Prostate gland (tissue), 2 donors: ENCODE measurements at regions not wholly inside any gene's neighbourhood (a gene's known extent, or its start where the extent isn't known, plus 50 kb on each side); places are given as distances from the start of the nearest gene placed in this dataset.

Source experiments
- DNase-seq: peaks from one replicate; pipeline ENCODE4 v3.0.0-alpha.2; 2019; ENCODE audit warnings: low spot score
- H3K27ac ChIP-seq, 2 donors: fragments of 200-600 bp; sonication (generic); 2 replicates each; pipeline ENCODE4 v1.5.1; 2017 to 2019
- H3K27me3 ChIP-seq: fragments of 200-600 bp; sonication (generic); replicated peaks from 2 replicates; pipeline ENCODE4 v1.5.1; 2019; ENCODE audit not compliant: insufficient read depth
- H3K36me3 ChIP-seq, 2 donors: fragments of 200-600 bp; sonication (generic); 1 replicate in 1 of 2; 2 replicates in 1 of 2; pipeline versions ENCODE4 v1.5.1 to v1.8.1; 2017 to 2019
- H3K4me1 ChIP-seq: fragments of 200-600 bp; sonication (generic); replicated peaks from 2 replicates; pipeline ENCODE4 v1.5.1; 2019
- H3K4me3 ChIP-seq, 2 donors: fragments of 200-600 bp; sonication (generic); 2 replicates each; pipeline ENCODE4 v1.5.1; 2017 to 2019
- H3K9me3 ChIP-seq: fragments of 200-600 bp; sonication (generic); 2 replicates; pipeline ENCODE4 v1.5.1; 2017
- POLR2A ChIP-seq: fragments of 450-650 bp; IDR thresholded peaks from one replicate; pipeline ENCODE4 v1.6.1; 2016; ENCODE audit warnings: antibody characterized with exemption, mild to moderate bottlenecking
- POLR2AphosphoS5 ChIP-seq: sonication (generic); formaldehyde crosslinking; IDR thresholded peaks from one replicate; pipeline ENCODE4 v1.6.1; 2017; ENCODE audit warnings: antibody characterized with exemption
- WGBS: methylation state at CpG from one replicate; pipeline ENCODE4 v1.1.5; 2018; 5-methylcytosine and 5-hydroxymethylcytosine counted together
- intact Hi-C: fragments of 100-400 bp; cut with DNase I; formaldehyde crosslinking; loops from one replicate; pipeline ENCODE4 v1.14.2; 2022
- TF ChIP-seq, protein P1 (sequence below), 4 experiments: fragments of 200-600 bp in 2 of 4; fragments of 450-650 bp in 2 of 4; sonication (generic) in 2 of 4; IDR thresholded peaks; 1 replicate in 3 of 4; 2 replicates in 1 of 4; pipeline ENCODE4 v1.5.1; 2016 to 2019; ENCODE audit warnings: antibody characterized with exemption in 4 of 4, mild to moderate bottlenecking in 2 of 4, moderate library complexity in 2 of 4

DNA sequence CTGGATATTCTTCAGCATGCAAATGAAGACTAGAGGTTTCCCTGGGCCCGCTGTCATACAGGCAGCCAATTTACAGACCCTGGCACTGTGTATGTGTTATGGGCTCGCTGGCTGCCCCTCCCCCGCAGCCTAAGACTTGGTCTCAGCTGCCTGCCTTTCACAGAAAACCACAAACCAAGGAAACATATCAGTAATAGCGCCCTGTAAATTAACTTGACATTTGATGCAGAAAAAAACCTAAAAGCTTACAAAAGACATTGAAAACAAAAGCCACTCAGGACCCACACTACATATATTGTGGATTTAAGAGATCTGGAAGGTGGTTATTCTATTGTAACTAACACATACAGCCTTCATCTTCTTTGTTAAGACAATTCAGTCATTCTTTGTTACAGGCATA is 287.0 kb upstream of the TMEM161B start:
- Histone ChIP-seq H3K9me3 (no peaks in the 10 kb centered on the region), H3K27ac (no peak overlapping the region), H3K4me3 (no peak overlapping the region), H3K4me1 (no peaks in the 10 kb centered on the region), H3K36me3 (no peaks in the 10 kb centered on the region), H3K27me3 (no peaks in the 10 kb centered on the region)
- intact Hi-C loops = no loop called here
- TF ChIP-seq, protein P1, sequence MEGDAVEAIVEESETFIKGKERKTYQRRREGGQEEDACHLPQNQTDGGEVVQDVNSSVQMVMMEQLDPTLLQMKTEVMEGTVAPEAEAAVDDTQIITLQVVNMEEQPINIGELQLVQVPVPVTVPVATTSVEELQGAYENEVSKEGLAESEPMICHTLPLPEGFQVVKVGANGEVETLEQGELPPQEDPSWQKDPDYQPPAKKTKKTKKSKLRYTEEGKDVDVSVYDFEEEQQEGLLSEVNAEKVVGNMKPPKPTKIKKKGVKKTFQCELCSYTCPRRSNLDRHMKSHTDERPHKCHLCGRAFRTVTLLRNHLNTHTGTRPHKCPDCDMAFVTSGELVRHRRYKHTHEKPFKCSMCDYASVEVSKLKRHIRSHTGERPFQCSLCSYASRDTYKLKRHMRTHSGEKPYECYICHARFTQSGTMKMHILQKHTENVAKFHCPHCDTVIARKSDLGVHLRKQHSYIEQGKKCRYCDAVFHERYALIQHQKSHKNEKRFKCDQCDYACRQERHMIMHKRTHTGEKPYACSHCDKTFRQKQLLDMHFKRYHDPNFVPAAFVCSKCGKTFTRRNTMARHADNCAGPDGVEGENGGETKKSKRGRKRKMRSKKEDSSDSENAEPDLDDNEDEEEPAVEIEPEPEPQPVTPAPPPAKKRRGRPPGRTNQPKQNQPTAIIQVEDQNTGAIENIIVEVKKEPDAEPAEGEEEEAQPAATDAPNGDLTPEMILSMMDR (IDR thresholded peaks at IDR 0.05) = no peak
- TF ChIP-seq POLR2AphosphoS5 = no peak
- no peak for TF ChIP-seq POLR2A
- WGBS = 24% methylated on average over 4 of the region's 4 CpGs
- no peak for DNase-seq

DNA sequence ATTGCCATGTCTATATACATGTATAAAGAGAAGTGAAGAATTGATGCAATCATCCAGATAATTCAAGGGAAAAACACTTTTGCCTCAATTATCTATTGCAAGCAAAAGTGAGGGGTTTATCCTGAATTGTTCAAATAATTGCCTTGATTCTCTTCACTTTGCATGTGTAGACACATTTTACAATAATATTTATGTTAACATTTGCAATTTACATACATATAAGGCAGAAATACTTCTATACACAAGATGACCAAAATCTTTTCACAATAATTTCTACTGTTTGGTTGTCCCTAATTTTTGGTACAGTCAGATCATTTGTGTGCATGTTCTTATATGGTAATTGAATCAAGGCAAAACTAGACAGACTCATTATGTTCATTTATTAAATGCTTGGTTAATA is 285.3 kb upstream of the TMEM161B start:
- Histone ChIP-seq H3K36me3 (no peaks in the 10 kb centered on the region), H3K27ac (no peak overlapping the region), H3K4me3 (no peak overlapping the region), H3K9me3 (no peaks in the 10 kb centered on the region), H3K4me1 (no peaks in the 10 kb centered on the region), H3K27me3 (no peaks in the 10 kb centered on the region)
- intact Hi-C loops = no loop called here
- no peak for TF ChIP-seq POLR2AphosphoS5
- TF ChIP-seq, protein P1 (IDR thresholded peaks at IDR 0.05) = no peak
- no peak for TF ChIP-seq POLR2A
- DNase-seq = no peak

DNA sequence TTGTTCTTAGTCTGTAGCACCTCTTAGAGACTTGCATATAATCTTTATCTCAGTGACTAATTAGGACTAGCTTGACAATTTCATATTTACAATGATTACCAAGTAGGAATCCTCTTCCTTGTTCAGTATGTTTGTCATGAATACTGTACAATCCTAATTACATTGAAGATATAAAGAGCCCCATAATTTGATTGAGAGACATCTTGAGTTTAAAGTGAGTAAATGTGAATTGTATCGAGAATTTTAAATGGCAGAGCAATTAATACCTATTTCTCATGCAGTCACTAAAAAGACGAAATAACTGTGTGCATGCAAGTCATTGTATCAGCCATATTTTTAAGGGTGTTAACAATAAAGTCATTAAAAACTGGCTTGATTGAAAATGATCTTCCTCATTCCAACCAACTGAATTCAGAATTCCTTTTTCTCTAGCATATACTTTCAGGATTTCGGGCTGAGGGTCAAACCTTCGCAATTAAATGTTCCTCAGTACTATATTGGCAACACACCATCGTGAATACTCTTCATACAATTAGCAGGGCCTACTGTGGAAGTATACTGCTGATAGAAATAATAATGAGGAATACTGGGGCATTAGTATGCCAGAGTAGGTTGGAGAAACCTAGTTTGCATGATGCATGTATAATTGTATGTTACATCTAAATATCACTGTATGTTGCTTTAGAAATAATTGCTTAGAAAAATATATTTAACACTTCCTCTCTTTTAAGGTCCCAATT is 284.7 kb upstream of the TMEM161B start:
- H3K4me1 ChIP-seq = no peaks in the 10 kb centered on the region
- no peak overlapping the region for H3K4me3 ChIP-seq
- no peak for TF ChIP-seq POLR2AphosphoS5
- no peak for TF ChIP-seq POLR2A
- TF ChIP-seq, protein P1 (IDR thresholded peaks at IDR 0.05) = no peak
- intact Hi-C loops = no loop called here
- H3K9me3 ChIP-seq = no peaks in the 10 kb centered on the region
- H3K36me3 ChIP-seq = no peaks in the 10 kb centered on the region
- WGBS = 92% methylated on average over 5 of the region's 5 CpGs
- H3K27me3 ChIP-seq = no peaks in the 10 kb centered on the region
- no peak for DNase-seq
- no peak overlapping the region for H3K27ac ChIP-seq

DNA sequence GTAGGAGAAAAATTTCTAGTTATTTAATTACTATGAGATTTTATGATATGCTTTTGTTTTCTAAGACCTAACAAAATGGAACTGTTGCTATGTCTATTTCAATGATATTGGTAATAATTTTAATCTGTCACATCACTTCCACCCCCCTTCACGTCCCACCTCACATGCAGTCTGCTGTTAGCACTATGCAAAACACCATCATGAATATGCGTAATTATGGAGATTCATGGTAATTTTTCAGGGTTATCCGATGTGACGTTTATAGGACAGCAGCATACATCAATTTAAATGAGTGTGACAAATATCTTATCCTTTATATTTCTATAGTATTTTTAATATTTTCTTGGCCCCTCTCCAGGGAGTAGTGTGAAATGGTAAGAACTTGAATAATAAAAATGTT is 283.8 kb upstream of the TMEM161B start:
- WGBS = 72% methylated on average over 4 of the region's 4 CpGs
- Histone ChIP-seq H3K36me3 (no peaks in the 10 kb centered on the region), H3K9me3 (no peaks in the 10 kb centered on the region), H3K4me3 (no peak overlapping the region), H3K27ac (no peak overlapping the region), H3K4me1 (no peaks in the 10 kb centered on the region), H3K27me3 (no peaks in the 10 kb centered on the region)
- DNase-seq = no peak
- intact Hi-C loops = no loop called here
- TF ChIP-seq POLR2A (no peak), POLR2AphosphoS5 (no peak)
- TF ChIP-seq, protein P1 (IDR thresholded peaks at IDR 0.05) = no peak

DNA sequence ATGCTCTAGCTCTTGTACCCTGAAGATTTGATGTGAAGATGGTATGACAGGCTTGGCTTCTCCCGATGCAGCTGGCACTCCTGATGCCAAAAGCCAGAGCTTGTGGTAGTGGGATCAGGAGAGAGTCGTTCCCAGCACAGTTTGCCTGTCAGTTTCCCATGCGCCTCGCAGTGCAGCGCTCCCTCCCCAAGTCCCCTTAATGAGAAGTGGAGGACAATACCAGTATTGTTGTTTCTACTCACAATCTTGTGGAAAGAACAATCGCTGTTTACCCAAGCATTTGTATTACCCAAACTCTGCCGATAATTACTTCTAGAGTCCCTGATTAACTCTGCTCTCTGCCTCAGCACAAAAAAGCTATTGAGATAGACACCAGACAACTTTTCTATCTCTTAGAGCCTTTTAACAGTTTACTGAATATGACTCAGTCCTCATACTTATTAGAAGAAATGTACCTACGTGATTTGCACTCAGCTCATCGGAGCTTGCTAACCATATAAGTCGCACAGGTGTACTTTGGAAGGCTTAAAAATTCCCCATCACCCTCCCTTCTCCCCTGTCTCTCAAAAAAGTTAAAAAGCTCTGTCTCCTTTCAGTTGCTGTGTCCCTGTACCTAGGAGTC is 283.2 kb upstream of the TMEM161B start:
- 34% methylated on average over 10 of the region's 10 CpGs for WGBS
- TF ChIP-seq, protein P1 (IDR thresholded peaks at IDR 0.05) = no peak
- TF ChIP-seq POLR2AphosphoS5 (no peak), POLR2A (no peak)
- intact Hi-C loops = no loop called here

More for the DNA sequence above, 283.2 kb upstream of the TMEM161B start:
- Histone ChIP-seq H3K4me3 (no peak overlapping the region), H3K27ac (no peak overlapping the region), H3K4me1 (no peaks in the 10 kb centered on the region), H3K9me3 (no peaks in the 10 kb centered on the region), H3K36me3 (no peaks in the 10 kb centered on the region), H3K27me3 (no peaks in the 10 kb centered on the region)
- no peak for DNase-seq
